Panc1 (cell line): ENCODE measurements at regions not wholly inside any gene's neighbourhood (a gene's known extent, or its start where the extent isn't known, plus 50 kb on each side); places are given as distances from the start of the nearest gene placed in this dataset.

ENCODE experiments used
- ATAC-seq: fragments of 200-7000 bp; cut with Tn5 transposase; 2 replicates; pipeline ENCODE4 v1.9.1; 2020; ENCODE audit warnings: mild to moderate bottlenecking, moderate library complexity
- BruUV-seq: library from RNA; stranded (reverse); fragments of 400-500 nt; replicated peaks from 2 replicates; lab custom pipeline; 2021; lab: Mats Ljungman, UMichigan
- CTCF ChIA-PET: fragments of 300-600 bp; sonication (Branson Sonifier 250); formaldehyde crosslinking; loops from one replicate; lab custom pipeline; 2022; ENCODE audit warnings: antibody characterized with exemption; lab: Charles Lee
- POLR2A ChIA-PET: fragments of 300-600 bp; sonication (Branson Sonifier 250); formaldehyde crosslinking; loops from one replicate; lab custom pipeline; 2022; ENCODE audit warnings: antibody characterized with exemption; lab: Charles Lee
- DNase-seq: peaks from one replicate; pipeline ENCODE4 v3.0.0-alpha.2; 2010; ENCODE audit warnings: low read depth, low spot score
- H3K27ac ChIP-seq: 2 replicates; pipeline ENCODE4 v1.5.1; 2011; ENCODE audit warnings: mild to moderate bottlenecking, low read length, inconsistent platforms
- H3K27me3 ChIP-seq: fragments of 200-500 bp; sonication (Bioruptor generic); 2 replicates; pipeline ENCODE4 v1.6.0; 2014; ENCODE audit warnings: low read length, inconsistent platforms; ENCODE audit not compliant: control insufficient read depth, insufficient read depth
- H3K36me3 ChIP-seq: fragments of 200-500 bp; sonication (Bioruptor generic); 2 replicates; pipeline ENCODE4 v1.5.1; 2014; ENCODE audit warnings: inconsistent platforms, mild to moderate bottlenecking, low read length, moderate library complexity; ENCODE audit not compliant: control insufficient read depth, insufficient read depth
- H3K4me1 ChIP-seq: 2 replicates; pipeline ENCODE4 v1.5.1; 2011; ENCODE audit warnings: inconsistent platforms, mild to moderate bottlenecking, low read length, moderate library complexity; ENCODE audit not compliant: control insufficient read depth, insufficient read depth
- H3K4me3 ChIP-seq, 2 experiments: 2 replicates each; pipeline ENCODE4 v1.5.1; 2011 to 2012; ENCODE audit warnings: low read depth in 2 of 2, low read length in 2 of 2, mild to moderate bottlenecking in 2 of 2, inconsistent platforms in 1 of 2, moderate library complexity in 1 of 2
- H3K9me3 ChIP-seq: fragments of 200-500 bp; sonication (Bioruptor generic); 2 replicates; pipeline ENCODE4 v1.5.1; 2014; ENCODE audit warnings: low read depth, mild to moderate bottlenecking, inconsistent platforms, low read length, moderate library complexity; ENCODE audit not compliant: control insufficient read depth, insufficient read depth
- POLR2AphosphoS5 ChIP-seq: IDR thresholded peaks from 2 replicates; pipeline ENCODE4 v1.6.1; 2012; ENCODE audit warnings: mild to moderate bottlenecking, low read depth, low read length, moderate library complexity
- SIN3A ChIP-seq: IDR thresholded peaks from 2 replicates; pipeline ENCODE4 v1.6.1; 2012; ENCODE audit warnings: low read depth, mild to moderate bottlenecking, low read length, moderate library complexity, borderline replicate concordance; ENCODE audit not compliant: insufficient read depth
- TCF7L2 ChIP-seq: IDR thresholded peaks from 2 replicates; pipeline ENCODE4 v1.6.1; 2011; ENCODE audit warnings: mild to moderate bottlenecking, low read depth, low read length, inconsistent platforms
- in situ Hi-C: cut with HindIII; loops from 2 replicates; pipeline ENCODE4 v1.10.0; 2016; ENCODE audit warnings: low sequenced_read_pairs, low pct_unique_long_range_greater_than_20kb
- intact Hi-C: fragments of 100-400 bp; cut with micrococcal nuclease; formaldehyde crosslinking; loops from one replicate; pipeline ENCODE4 v1.10.0; 2022; ENCODE audit not compliant: unreplicated experiment
- TF ChIP-seq, protein P1 (sequence below): fragments of 450-650 bp; IDR thresholded peaks from 2 replicates; pipeline ENCODE4 v1.5.1; 2017; ENCODE audit warnings: mild to moderate bottlenecking
- TF ChIP-seq, protein P2 (sequence below), 2 experiments: IDR thresholded peaks; 2 replicates each; pipeline ENCODE4 v1.6.1; 2011 to 2012; ENCODE audit warnings: low read depth in 2 of 2, control low read depth in 1 of 2, low read length in 1 of 2, mild to moderate bottlenecking in 1 of 2, moderate library complexity in 1 of 2; ENCODE audit not compliant: insufficient read depth in 1 of 2

DNA sequence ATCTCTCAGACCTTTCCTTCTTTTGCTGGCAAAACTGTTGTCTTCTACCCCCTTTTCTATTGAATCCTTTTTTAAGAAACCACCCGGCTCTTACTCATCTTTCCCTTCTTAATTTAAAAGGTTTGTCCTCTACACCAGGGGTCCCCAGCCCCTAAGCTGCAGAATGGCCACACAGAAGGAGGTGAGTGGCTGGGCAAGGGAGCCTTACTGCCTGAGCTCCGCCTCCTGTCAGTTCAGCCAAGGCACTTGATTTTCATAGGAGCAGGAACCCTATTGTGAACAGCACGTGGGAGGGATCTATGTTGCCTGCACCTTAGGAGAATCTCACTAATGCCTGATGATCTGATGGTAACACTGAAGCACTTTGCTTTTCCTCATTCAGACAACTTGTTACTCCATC, 726.3 kb upstream of the INTU start:
- no peaks in the 10 kb centered on the region for H3K36me3 ChIP-seq
- ATAC-seq = no peak
- ChIA-PET POLR2A (no interaction called here), CTCF (no interaction called here)
- no peaks in the 10 kb centered on the region for H3K27me3 ChIP-seq
- no peaks in the 10 kb centered on the region for H3K4me1 ChIP-seq
- TF ChIP-seq, protein P1, sequence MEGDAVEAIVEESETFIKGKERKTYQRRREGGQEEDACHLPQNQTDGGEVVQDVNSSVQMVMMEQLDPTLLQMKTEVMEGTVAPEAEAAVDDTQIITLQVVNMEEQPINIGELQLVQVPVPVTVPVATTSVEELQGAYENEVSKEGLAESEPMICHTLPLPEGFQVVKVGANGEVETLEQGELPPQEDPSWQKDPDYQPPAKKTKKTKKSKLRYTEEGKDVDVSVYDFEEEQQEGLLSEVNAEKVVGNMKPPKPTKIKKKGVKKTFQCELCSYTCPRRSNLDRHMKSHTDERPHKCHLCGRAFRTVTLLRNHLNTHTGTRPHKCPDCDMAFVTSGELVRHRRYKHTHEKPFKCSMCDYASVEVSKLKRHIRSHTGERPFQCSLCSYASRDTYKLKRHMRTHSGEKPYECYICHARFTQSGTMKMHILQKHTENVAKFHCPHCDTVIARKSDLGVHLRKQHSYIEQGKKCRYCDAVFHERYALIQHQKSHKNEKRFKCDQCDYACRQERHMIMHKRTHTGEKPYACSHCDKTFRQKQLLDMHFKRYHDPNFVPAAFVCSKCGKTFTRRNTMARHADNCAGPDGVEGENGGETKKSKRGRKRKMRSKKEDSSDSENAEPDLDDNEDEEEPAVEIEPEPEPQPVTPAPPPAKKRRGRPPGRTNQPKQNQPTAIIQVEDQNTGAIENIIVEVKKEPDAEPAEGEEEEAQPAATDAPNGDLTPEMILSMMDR = no peak
- TF ChIP-seq POLR2AphosphoS5 (no peak), TCF7L2 (no peak), SIN3A (no peak)
- TF ChIP-seq, protein P2, sequence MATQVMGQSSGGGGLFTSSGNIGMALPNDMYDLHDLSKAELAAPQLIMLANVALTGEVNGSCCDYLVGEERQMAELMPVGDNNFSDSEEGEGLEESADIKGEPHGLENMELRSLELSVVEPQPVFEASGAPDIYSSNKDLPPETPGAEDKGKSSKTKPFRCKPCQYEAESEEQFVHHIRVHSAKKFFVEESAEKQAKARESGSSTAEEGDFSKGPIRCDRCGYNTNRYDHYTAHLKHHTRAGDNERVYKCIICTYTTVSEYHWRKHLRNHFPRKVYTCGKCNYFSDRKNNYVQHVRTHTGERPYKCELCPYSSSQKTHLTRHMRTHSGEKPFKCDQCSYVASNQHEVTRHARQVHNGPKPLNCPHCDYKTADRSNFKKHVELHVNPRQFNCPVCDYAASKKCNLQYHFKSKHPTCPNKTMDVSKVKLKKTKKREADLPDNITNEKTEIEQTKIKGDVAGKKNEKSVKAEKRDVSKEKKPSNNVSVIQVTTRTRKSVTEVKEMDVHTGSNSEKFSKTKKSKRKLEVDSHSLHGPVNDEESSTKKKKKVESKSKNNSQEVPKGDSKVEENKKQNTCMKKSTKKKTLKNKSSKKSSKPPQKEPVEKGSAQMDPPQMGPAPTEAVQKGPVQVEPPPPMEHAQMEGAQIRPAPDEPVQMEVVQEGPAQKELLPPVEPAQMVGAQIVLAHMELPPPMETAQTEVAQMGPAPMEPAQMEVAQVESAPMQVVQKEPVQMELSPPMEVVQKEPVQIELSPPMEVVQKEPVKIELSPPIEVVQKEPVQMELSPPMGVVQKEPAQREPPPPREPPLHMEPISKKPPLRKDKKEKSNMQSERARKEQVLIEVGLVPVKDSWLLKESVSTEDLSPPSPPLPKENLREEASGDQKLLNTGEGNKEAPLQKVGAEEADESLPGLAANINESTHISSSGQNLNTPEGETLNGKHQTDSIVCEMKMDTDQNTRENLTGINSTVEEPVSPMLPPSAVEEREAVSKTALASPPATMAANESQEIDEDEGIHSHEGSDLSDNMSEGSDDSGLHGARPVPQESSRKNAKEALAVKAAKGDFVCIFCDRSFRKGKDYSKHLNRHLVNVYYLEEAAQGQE (IDR thresholded peaks at IDR 0.05; ENCODE audit: insufficient read depth in 1 of 2, low read depth in 2 of 2, low read length in 1 of 2) = no peak
- intact Hi-C loops = no loop called here
- H3K27ac ChIP-seq = no peak overlapping the region
- no peaks in the 10 kb centered on the region for H3K9me3 ChIP-seq
- H3K4me3 ChIP-seq = no peak overlapping the region
- no TSS peak for BruUV-seq
- no peak for DNase-seq
- in situ Hi-C loops = no loop called here

DNA sequence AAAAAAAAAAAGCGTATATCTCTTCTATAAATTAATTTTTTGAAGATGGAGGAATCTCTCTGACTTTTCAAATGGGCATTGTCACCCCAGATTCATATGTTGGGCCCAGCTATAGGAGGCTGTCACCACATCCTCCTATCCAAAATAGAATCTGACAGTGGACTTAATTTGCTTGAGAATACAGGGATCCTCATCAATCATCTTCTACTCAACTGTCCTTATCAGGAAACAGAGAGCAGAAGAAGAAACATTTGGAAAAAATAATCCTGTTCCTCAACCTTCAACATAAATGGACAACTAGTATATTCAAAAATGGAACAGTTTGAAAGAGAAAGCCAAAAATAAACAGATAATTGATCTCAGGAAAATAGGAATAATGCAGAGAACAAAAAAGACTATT, 725.4 kb upstream of the INTU start:
- H3K27ac ChIP-seq = no peak overlapping the region
- intact Hi-C loops = no loop called here
- no peaks in the 10 kb centered on the region for H3K9me3 ChIP-seq
- ChIA-PET POLR2A (no interaction called here), CTCF (no interaction called here)
- no peaks in the 10 kb centered on the region for H3K27me3 ChIP-seq
- in situ Hi-C loops = no loop called here
- BruUV-seq = no TSS peak
- DNase-seq (no peak), ATAC-seq (no peak)
- no peak overlapping the region for H3K4me3 ChIP-seq
- H3K36me3 ChIP-seq = no peaks in the 10 kb centered on the region
- TF ChIP-seq SIN3A (no peak), POLR2AphosphoS5 (no peak), TCF7L2 (no peak)
- TF ChIP-seq, protein P1 = no peak
- TF ChIP-seq, protein P2 (IDR thresholded peaks at IDR 0.05; ENCODE audit: insufficient read depth in 1 of 2, low read depth in 2 of 2, low read length in 1 of 2) = no peak
- H3K4me1 ChIP-seq = no peaks in the 10 kb centered on the region
